ENCODE measurements at regions not wholly inside any gene's neighbourhood (a gene's known extent, or its start where the extent isn't known, plus 50 kb on each side); places are given as distances from the start of the nearest gene placed in this dataset.

- H3K27ac ChIP-seq = no peak overlapping the region
- TF ChIP-seq, protein P1, sequence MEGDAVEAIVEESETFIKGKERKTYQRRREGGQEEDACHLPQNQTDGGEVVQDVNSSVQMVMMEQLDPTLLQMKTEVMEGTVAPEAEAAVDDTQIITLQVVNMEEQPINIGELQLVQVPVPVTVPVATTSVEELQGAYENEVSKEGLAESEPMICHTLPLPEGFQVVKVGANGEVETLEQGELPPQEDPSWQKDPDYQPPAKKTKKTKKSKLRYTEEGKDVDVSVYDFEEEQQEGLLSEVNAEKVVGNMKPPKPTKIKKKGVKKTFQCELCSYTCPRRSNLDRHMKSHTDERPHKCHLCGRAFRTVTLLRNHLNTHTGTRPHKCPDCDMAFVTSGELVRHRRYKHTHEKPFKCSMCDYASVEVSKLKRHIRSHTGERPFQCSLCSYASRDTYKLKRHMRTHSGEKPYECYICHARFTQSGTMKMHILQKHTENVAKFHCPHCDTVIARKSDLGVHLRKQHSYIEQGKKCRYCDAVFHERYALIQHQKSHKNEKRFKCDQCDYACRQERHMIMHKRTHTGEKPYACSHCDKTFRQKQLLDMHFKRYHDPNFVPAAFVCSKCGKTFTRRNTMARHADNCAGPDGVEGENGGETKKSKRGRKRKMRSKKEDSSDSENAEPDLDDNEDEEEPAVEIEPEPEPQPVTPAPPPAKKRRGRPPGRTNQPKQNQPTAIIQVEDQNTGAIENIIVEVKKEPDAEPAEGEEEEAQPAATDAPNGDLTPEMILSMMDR (conservative IDR thresholded peaks at IDR 0.05) = no peak
- no peak for TF ChIP-seq ZFX (IDR thresholded peaks at IDR 0.05)
Observed at GRCh38 chr5:60504342-60504741, 195.6 kb downstream of the DEPDC1B start.

DNA sequence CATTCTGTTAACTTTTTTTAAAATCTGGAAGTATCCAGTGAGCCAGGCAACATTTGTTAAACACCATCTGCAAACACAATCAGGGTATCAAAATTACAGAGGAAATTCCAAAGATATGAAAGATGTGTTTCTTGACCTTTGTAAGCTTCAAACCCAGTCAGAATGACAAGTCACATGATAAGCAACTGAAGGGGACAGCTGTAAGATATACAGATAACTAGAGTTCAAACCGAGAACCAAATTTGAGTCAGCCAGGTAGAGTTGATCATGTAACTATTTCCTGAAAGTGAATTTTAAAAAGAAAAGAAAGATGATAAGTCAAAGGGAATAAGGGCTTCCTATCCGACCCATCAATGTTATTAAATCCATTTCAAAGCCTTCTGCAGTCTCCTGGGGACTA is 196.2 kb downstream of the DEPDC1B start:
- H3K27ac ChIP-seq = no peak overlapping the region

GRCh38 chr5:60497706-60498500 is 202.1 kb downstream of the DEPDC1B start:
- H3K27ac ChIP-seq = no peak overlapping the region
- TF ChIP-seq ZFX (IDR thresholded peaks at IDR 0.05) = no peak
- TF ChIP-seq, protein P1 (conservative IDR thresholded peaks at IDR 0.05) = no peak

More for the DNA sequence above, 196.2 kb downstream of the DEPDC1B start:
- no peak for TF ChIP-seq ZFX (IDR thresholded peaks at IDR 0.05)
- TF ChIP-seq, protein P1 (conservative IDR thresholded peaks at IDR 0.05) = no peak

DNA sequence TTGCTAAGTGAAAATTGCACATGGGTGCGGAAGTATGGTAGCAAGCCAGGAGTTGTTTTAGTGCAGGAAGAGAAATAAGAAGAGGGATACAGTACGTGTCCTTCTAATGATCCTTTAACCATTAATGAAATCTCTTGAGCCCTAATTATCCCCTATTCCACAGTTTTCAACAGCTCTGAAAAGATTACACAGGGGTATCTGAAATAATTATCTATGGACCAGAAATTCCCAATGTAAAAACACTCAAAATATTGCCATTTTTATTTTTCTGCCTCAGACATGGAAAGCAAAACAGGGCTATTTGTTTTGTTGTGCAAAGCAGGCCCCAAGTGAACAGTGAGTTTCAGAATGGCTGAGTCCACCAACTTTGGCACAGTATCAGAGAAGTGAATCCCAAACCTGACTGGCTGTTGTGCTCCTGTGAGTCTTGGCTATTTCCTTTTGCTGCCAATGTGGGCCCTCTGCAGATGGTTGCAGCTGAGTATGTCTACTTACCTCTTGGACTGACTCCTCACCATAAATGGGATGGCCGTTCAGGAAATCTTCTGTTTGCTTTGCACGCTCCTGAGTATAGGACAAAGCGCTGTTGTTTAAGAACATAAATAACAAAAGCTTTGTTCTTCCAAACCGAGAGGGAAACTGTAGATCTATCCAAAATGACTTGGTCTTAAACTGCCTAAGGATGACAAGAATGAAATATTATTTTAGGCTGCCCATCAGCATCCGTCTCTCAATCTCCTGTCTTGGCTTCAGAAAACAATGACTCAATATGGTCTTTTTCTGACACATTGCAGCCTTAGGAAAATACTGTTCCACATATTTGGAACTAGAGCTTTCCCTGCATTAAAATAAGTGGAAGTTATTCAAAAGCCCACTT is 204.1 kb downstream of the DEPDC1B start:
- H3K27ac ChIP-seq = no peak overlapping the region
- TF ChIP-seq ZFX (IDR thresholded peaks at IDR 0.05) = no peak
- TF ChIP-seq, protein P1 (conservative IDR thresholded peaks at IDR 0.05) = no peak

GRCh38 chr5:60494635-60495034 is 205.3 kb downstream of the DEPDC1B start:
- no peak overlapping the region for H3K27ac ChIP-seq
- TF ChIP-seq, protein P1 (conservative IDR thresholded peaks at IDR 0.05) = no peak
- TF ChIP-seq ZFX (IDR thresholded peaks at IDR 0.05) = no peak

DNA sequence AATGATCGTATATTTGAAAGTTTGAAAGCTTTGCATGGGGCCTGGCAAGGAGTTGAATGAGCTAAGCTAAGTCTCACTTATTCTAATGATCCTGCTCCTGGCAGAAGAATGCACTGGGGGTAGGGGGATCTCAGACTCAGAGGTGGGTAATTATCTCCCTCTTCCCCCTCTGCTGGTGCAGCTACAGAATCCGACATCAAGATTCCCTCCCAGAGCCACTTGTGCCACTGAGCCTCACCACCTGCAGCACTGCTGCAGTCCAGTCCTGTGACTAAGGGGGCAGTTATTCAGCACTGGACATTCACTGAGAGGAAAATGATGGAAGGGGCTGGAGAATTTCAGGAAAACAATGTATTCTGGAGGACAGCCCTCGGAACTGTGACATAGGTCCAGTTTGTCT is 205.8 kb downstream of the DEPDC1B start:
- H3K27ac ChIP-seq = no peak overlapping the region
- TF ChIP-seq ZFX (IDR thresholded peaks at IDR 0.05) = no peak
- TF ChIP-seq, protein P1 (conservative IDR thresholded peaks at IDR 0.05) = no peak

GRCh38 chr5:60493372-60493771 is 206.6 kb downstream of the DEPDC1B start:
- H3K27ac ChIP-seq = no peak overlapping the region
- TF ChIP-seq ZFX (IDR thresholded peaks at IDR 0.05) = no peak
- TF ChIP-seq, protein P1 (conservative IDR thresholded peaks at IDR 0.05) = no peak

All from C4-2B (cell line).